IMR-90 (cell line): ENCODE measurements at regions not wholly inside any gene's neighbourhood (a gene's known extent, or its start where the extent isn't known, plus 50 kb on each side); places are given as distances from the start of the nearest gene placed in this dataset.

ENCODE experiments used
- ATAC-seq: fragments of 200-7000 bp; cut with Tn5 transposase; 2 replicates; pipeline ENCODE4 v1.9.1; 2020; ENCODE audit warnings: low read depth, mild to moderate bottlenecking, moderate library complexity
- BruUV-seq: library from RNA; stranded (reverse); fragments of 400-500 nt; replicated peaks from 2 replicates; lab custom pipeline; 2021; lab: Mats Ljungman, UMichigan
- CTCF ChIA-PET: fragments of 300-600 bp; formaldehyde crosslinking; extraction: SDS; loops from one replicate; lab custom pipeline; 2021; ENCODE audit warnings: antibody characterized with exemption; lab: Yijun Ruan, JAX
- POLR2A ChIA-PET: fragments of 300-600 bp; sonication (Branson Sonifier 250); formaldehyde crosslinking; loops from one replicate; lab custom pipeline; 2022; ENCODE audit warnings: antibody characterized with exemption; ENCODE audit not compliant: unreplicated experiment; lab: Charles Lee
- DNase-seq: peaks from one replicate; pipeline ENCODE4 v3.0.0; 2013
- H2AFZ ChIP-seq: replicated peaks from 2 replicates; pipeline ENCODE3; 2013; ENCODE audit warnings: low read length, mild to moderate bottlenecking; ENCODE audit not compliant: poor library complexity
- H2AK5ac ChIP-seq: 2 replicates; pipeline ENCODE4 v1.6.1; 2013; ENCODE audit warnings: low read depth, low read length, inconsistent platforms
- H2AK9ac ChIP-seq: replicated peaks from 2 replicates; pipeline ENCODE3; 2013; ENCODE audit warnings: mild to moderate bottlenecking, low read depth, low read length, moderate library complexity; ENCODE audit not compliant: poor library complexity
- H2BK120ac ChIP-seq: 2 replicates; pipeline ENCODE4 v1.6.1; 2013; ENCODE audit warnings: low read depth, low read length, inconsistent platforms
- H2BK15ac ChIP-seq: 3 replicates; pipeline ENCODE4 v1.6.1; 2013; ENCODE audit warnings: low read depth, low read length, inconsistent platforms
- H2BK20ac ChIP-seq: 2 replicates; pipeline ENCODE4 v1.6.1; 2013; ENCODE audit warnings: low read depth, mild to moderate bottlenecking, inconsistent platforms, low read length, moderate library complexity
- H2BK5ac ChIP-seq: 2 replicates; pipeline ENCODE4 v1.6.1; 2013; ENCODE audit warnings: mild to moderate bottlenecking, low read depth, low read length, inconsistent platforms; ENCODE audit not compliant: poor library complexity, severe bottlenecking
- H3K14ac ChIP-seq: replicated peaks from 2 replicates; pipeline ENCODE4 v1.6.1; 2013; ENCODE audit warnings: low read depth, low read length, inconsistent platforms
- H3K18ac ChIP-seq: 2 replicates; pipeline ENCODE4 v1.6.1; 2013; ENCODE audit warnings: low read depth, low read length, control low read depth
- H3K23ac ChIP-seq: 2 replicates; pipeline ENCODE4 v1.6.1; 2013; ENCODE audit warnings: low read depth, low read length, inconsistent platforms
- H3K27ac ChIP-seq: 2 replicates; pipeline ENCODE4 v1.5.1; 2013; ENCODE audit warnings: mild to moderate bottlenecking, control low read depth, low read length; ENCODE audit not compliant: insufficient read depth
- H3K27me3 ChIP-seq: 2 replicates; pipeline ENCODE4 v1.6.1; 2013; ENCODE audit warnings: low read length; ENCODE audit not compliant: control insufficient read depth, insufficient read depth
- H3K36me3 ChIP-seq: 2 replicates; pipeline ENCODE4 v1.6.1; 2013; ENCODE audit warnings: low read length, mixed read lengths; ENCODE audit not compliant: control insufficient read depth, insufficient read depth
- H3K4ac ChIP-seq: 2 replicates; pipeline ENCODE4 v1.6.1; 2013; ENCODE audit warnings: low read depth, low read length, inconsistent platforms
- H3K4me1 ChIP-seq: 2 replicates; pipeline ENCODE4 v1.6.1; 2013; ENCODE audit warnings: low read length, mixed read lengths; ENCODE audit not compliant: control insufficient read depth, insufficient read depth
- H3K4me2 ChIP-seq: 2 replicates; pipeline ENCODE4 v1.6.1; 2013; ENCODE audit warnings: low read depth, mild to moderate bottlenecking, control low read depth, low read length, moderate library complexity
- H3K4me3 ChIP-seq: 2 replicates; pipeline ENCODE4 v1.5.1; 2013; ENCODE audit warnings: low read depth, mild to moderate bottlenecking, control low read depth, low read length, moderate library complexity; ENCODE audit not compliant: insufficient read depth
- H3K56ac ChIP-seq: 2 replicates; pipeline ENCODE4 v1.6.1; 2013; ENCODE audit warnings: low read length, inconsistent platforms; ENCODE audit not compliant: insufficient read depth; ENCODE audit errors: extremely low read depth
- H3K79me1 ChIP-seq, 2 experiments: 2 replicates each; pipeline ENCODE4 v1.6.1; 2013; ENCODE audit warnings: low read length in 2 of 2, inconsistent platforms in 1 of 2, low read depth in 1 of 2
- H3K9ac ChIP-seq: 2 replicates; pipeline ENCODE4 v1.6.1; 2013; ENCODE audit warnings: low read depth, low read length, control low read depth
- H3K9me1 ChIP-seq: 2 replicates; pipeline ENCODE4 v1.6.1; 2013; ENCODE audit warnings: low read length, inconsistent platforms; ENCODE audit not compliant: insufficient read depth
- H3K9me3 ChIP-seq: 2 replicates; pipeline ENCODE4 v1.6.1; 2013; ENCODE audit warnings: low read length; ENCODE audit not compliant: control insufficient read depth, insufficient read depth
- H4K20me1 ChIP-seq: 2 replicates; pipeline ENCODE4 v1.6.1; 2013; ENCODE audit warnings: low read length, inconsistent platforms; ENCODE audit not compliant: insufficient read depth
- H4K5ac ChIP-seq: 2 replicates; pipeline ENCODE4 v1.6.1; 2013; ENCODE audit warnings: mild to moderate bottlenecking, low read depth, low read length, control low read depth
- H4K8ac ChIP-seq, 2 experiments: 2 replicates each; pipeline ENCODE4 v1.6.1; 2013; ENCODE audit warnings: low read depth in 2 of 2, low read length in 2 of 2, control low read depth in 1 of 2, inconsistent platforms in 1 of 2
- H4K91ac ChIP-seq: 2 replicates; pipeline ENCODE4 v1.6.1; 2013; ENCODE audit warnings: low read depth, low read length, inconsistent platforms; ENCODE audit not compliant: insufficient read depth
- CEBPB ChIP-seq: IDR thresholded peaks from 2 replicates; pipeline ENCODE4 v1.6.1; 2012; ENCODE audit warnings: low read depth, low read length, improper control_type of control experiment
- FOS ChIP-seq: fragments of 150-350 bp; IDR thresholded peaks from 2 replicates; pipeline ENCODE4 v1.6.1; 2016; ENCODE audit warnings: low read depth, low read length
- MAFK ChIP-seq: IDR thresholded peaks from 2 replicates; pipeline ENCODE4 v1.6.1; 2012; ENCODE audit warnings: low read depth, low read length, improper control_type of control experiment
- MXI1 ChIP-seq: IDR thresholded peaks from 2 replicates; pipeline ENCODE4 v1.6.1; 2012; ENCODE audit warnings: low read depth, mild to moderate bottlenecking, low read length, moderate library complexity, borderline replicate concordance
- NFE2L2 ChIP-seq: fragments of 150-350 bp; IDR thresholded peaks from 2 replicates; pipeline ENCODE4 v1.6.1; 2016; ENCODE audit warnings: low read depth, mild to moderate bottlenecking, low read length
- POLR2A ChIP-seq: IDR thresholded peaks from 2 replicates; pipeline ENCODE4 v1.6.1; 2012; ENCODE audit warnings: mild to moderate bottlenecking, low read depth, low read length
- RAD21 ChIP-seq: IDR thresholded peaks from 2 replicates; pipeline ENCODE4 v1.6.1; 2012; ENCODE audit warnings: low read length, improper control_type of control experiment
- SMC3 ChIP-seq: fragments of 150-350 bp; IDR thresholded peaks from 2 replicates; pipeline ENCODE4 v1.6.1; 2016; ENCODE audit warnings: low read depth, mild to moderate bottlenecking, antibody characterized with exemption, low read length, moderate library complexity
- WGBS, 2 experiments: methylation state at CpG; one replicate each; pipeline versions ENCODE4 v1.1.5 to v1.1.7; 2013; ENCODE audit warnings: missing lambda C conversion rate in 2 of 2; ENCODE audit not compliant: insufficient read length in 1 of 2; ENCODE audit errors: extremely low coverage in 2 of 2; 5-methylcytosine and 5-hydroxymethylcytosine counted together
- dilution Hi-C: fragments of 300-500 bp; cut with HindIII; formaldehyde crosslinking; loops from one replicate; pipeline ENCODE4 v1.14.3; 2018; ENCODE audit warnings: low sequenced_read_pairs; ENCODE audit not compliant: unreplicated experiment
- in situ Hi-C: fragments of 300-500 bp; cut with MboI; formaldehyde crosslinking; loops from 3 replicates; pipeline ENCODE4 v1.14.3; 2019; ENCODE audit warnings: low sequenced_read_pairs, inconsistent platforms, mixed read lengths
- intact Hi-C: fragments of 100-400 bp; cut with micrococcal nuclease; formaldehyde crosslinking; loops from 2 replicates; pipeline ENCODE4 v1.10.0; 2022
- TF ChIP-seq, protein P1 (sequence below): fragments of 150-350 bp; IDR thresholded peaks from 2 replicates; pipeline ENCODE4 v1.6.1; 2016; ENCODE audit warnings: low read depth, mild to moderate bottlenecking, low read length, moderate library complexity, borderline replicate concordance
- TF ChIP-seq, protein P2 (sequence below): conservative IDR thresholded peaks from 2 replicates; pipeline ENCODE4 v1.5.1; 2012; ENCODE audit warnings: mild to moderate bottlenecking, low read depth, low read length, improper control_type of control experiment
- TF ChIP-seq, protein P3 (sequence below): fragments of 150-350 bp; IDR thresholded peaks from 2 replicates; pipeline ENCODE4 v1.6.1; 2017; ENCODE audit warnings: mild to moderate bottlenecking, antibody characterized with exemption, low read length, low read depth

DNA sequence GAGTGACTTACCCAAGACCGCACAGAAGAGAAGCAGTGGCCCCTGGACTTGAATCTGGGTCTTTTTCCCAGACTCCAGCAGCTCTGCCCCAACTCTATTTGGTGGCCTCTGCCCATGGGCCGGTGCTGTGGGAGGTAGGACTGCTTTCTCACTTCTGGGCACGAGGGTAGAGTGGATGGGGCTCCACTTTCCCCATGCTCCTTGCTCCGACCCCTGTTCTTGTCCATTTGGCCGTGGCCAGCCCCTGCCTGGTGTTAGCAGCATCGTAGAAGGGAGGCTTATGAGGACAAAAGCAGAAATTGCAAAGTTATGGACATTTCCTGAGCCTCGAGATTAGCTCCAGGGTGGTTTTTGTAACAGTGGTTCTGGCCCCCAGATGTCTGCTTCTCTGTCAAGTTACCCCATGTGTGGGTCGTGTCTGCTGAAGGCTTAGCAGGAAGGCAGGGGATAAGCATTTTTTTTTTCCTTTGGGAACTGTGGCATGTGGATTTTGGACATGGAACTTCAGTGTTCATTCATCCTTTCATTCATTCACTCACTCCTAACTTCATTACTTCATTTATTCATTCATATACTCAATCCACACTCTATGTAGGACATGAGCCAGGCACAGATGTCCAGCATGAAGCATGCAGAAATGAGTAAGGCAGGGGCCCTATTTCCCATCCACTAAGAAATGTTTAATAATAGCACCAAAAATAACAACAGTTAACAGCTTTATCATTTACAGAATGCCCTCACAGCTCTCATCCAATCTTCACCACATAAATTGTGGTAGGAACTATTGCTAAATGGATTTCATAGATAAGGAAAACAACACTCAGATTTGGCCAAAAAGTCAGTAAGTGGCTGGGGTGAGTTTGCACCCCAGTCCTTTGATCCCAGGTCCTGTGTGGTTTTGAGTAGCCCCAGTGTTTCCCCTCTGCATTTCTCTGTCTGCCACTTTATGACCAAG, 180.5 kb downstream of the OPA1 start (continued):
- no peak for TF ChIP-seq MAFK

DNA sequence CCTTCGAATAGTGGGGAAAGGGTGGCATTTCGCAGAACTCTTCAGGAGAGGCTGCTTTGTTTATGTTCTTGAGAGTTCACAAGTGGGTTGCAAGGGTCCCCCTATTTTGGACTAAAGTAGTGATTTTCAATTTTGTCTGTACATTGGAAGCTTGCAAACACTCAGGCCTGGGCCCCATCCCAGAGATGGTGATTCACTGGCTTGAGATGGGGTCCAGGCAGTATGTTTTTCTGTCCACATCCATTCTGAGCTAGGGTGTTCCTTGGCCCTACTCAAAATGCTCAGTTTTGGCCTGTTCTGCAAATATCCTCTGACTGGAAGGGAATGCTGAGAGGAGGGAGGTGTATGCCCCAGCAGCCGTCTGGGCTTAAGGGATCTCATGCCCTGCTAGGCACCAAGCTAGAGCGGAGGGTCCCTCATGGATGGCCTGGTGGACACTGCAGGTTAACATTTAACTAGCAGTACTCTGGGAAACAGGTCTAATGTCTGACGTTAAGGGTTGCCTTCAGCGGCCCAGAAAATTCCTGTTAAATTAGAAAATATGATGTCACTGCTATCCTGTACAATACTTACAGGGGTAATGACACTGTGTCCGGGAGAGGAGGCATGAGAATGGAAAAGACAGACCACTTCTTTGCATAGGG, 181.4 kb downstream of the OPA1 start:
- no peaks in the 10 kb centered on the region for H3K4me1 ChIP-seq
- H3K9me1 ChIP-seq: no peaks in the 10 kb centered on the region
- no peaks in the 10 kb centered on the region for H4K20me1 ChIP-seq
- no peak overlapping the region for H3K23ac ChIP-seq
- no peak overlapping the region for H2BK20ac ChIP-seq
- in situ Hi-C loops (no loop called here), intact Hi-C loops (loop anchor here (10.0 kb wide), 1 partner anchor 1210 kb away; no protein-coding TSS in a partner anchor), dilution Hi-C loops (no loop called here)
- H2BK120ac ChIP-seq: no peak overlapping the region
- no peak overlapping the region for H2AK5ac ChIP-seq
- DNase-seq (no peak), ATAC-seq (no peak)
- H4K8ac ChIP-seq: no peak overlapping the region
- H3K9ac ChIP-seq: no peak overlapping the region
- H2BK5ac ChIP-seq: no peak overlapping the region
- 83% methylated on average over 1 of the region's 7 CpGs; no CpG with 5 or more reads in 1 of the 2 experiments for WGBS, 2 experiments
- H3K4ac ChIP-seq: no peak overlapping the region
- H3K4me3 ChIP-seq: no peak overlapping the region
- H4K5ac ChIP-seq: no peak overlapping the region
- H3K18ac ChIP-seq: no peak overlapping the region
- H2BK15ac ChIP-seq: no peak overlapping the region
- no peak overlapping the region for H2AFZ ChIP-seq
- no peak overlapping the region for H4K91ac ChIP-seq
- no peaks in the 10 kb centered on the region for H3K9me3 ChIP-seq
- no peak overlapping the region for H3K27ac ChIP-seq
- H3K4me2 ChIP-seq: no peak overlapping the region
- H3K79me1 ChIP-seq: no peaks in the 10 kb centered on the region
- ChIA-PET POLR2A (no interaction called here), CTCF (interaction anchor here (0.5 to 1.0 kb wide), 2 partner anchors 10 to 541 kb away, joined by 3 read pairs; no protein-coding TSS in a partner anchor)
- no peak overlapping the region for H3K14ac ChIP-seq
- BruUV-seq: no TSS peak
- no peaks in the 10 kb centered on the region for H3K36me3 ChIP-seq
- H2AK9ac ChIP-seq: no peak overlapping the region
- H3K27me3 ChIP-seq: peaks cover 62% of the 10 kb centered on the region
- no peak overlapping the region for H3K56ac ChIP-seq
- no peak for TF ChIP-seq MXI1
- TF ChIP-seq, protein P1, sequence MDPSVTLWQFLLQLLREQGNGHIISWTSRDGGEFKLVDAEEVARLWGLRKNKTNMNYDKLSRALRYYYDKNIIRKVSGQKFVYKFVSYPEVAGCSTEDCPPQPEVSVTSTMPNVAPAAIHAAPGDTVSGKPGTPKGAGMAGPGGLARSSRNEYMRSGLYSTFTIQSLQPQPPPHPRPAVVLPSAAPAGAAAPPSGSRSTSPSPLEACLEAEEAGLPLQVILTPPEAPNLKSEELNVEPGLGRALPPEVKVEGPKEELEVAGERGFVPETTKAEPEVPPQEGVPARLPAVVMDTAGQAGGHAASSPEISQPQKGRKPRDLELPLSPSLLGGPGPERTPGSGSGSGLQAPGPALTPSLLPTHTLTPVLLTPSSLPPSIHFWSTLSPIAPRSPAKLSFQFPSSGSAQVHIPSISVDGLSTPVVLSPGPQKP: no peak
- TF ChIP-seq, protein P2, sequence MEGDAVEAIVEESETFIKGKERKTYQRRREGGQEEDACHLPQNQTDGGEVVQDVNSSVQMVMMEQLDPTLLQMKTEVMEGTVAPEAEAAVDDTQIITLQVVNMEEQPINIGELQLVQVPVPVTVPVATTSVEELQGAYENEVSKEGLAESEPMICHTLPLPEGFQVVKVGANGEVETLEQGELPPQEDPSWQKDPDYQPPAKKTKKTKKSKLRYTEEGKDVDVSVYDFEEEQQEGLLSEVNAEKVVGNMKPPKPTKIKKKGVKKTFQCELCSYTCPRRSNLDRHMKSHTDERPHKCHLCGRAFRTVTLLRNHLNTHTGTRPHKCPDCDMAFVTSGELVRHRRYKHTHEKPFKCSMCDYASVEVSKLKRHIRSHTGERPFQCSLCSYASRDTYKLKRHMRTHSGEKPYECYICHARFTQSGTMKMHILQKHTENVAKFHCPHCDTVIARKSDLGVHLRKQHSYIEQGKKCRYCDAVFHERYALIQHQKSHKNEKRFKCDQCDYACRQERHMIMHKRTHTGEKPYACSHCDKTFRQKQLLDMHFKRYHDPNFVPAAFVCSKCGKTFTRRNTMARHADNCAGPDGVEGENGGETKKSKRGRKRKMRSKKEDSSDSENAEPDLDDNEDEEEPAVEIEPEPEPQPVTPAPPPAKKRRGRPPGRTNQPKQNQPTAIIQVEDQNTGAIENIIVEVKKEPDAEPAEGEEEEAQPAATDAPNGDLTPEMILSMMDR: no peak
- TF ChIP-seq CEBPB: no peak
- no peak for TF ChIP-seq SMC3
- TF ChIP-seq, protein P3, sequence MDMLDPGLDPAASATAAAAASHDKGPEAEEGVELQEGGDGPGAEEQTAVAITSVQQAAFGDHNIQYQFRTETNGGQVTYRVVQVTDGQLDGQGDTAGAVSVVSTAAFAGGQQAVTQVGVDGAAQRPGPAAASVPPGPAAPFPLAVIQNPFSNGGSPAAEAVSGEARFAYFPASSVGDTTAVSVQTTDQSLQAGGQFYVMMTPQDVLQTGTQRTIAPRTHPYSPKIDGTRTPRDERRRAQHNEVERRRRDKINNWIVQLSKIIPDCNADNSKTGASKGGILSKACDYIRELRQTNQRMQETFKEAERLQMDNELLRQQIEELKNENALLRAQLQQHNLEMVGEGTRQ: no peak
- no peak for TF ChIP-seq FOS
- TF ChIP-seq NFE2L2: no peak
- no peak for TF ChIP-seq RAD21
- no peak for TF ChIP-seq MAFK
- no peak for TF ChIP-seq POLR2A
